ENCODE measurements at regions not wholly inside any gene's neighbourhood (a gene's known extent, or its start where the extent isn't known, plus 50 kb on each side); places are given as distances from the start of the nearest gene placed in this dataset.

- Histone ChIP-seq H3K9me3 (ENCODE audit: low read length) (no peaks in the 10 kb centered on the region), H3K4me2 (ENCODE audit: low read length) (no peak overlapping the region), H2AFZ (ENCODE audit: low read length) (no peak overlapping the region), H3K27ac (ENCODE audit: low read depth, low read length, poor library complexity, severe bottlenecking) (no peak overlapping the region), H3K36me3 (ENCODE audit: insufficient read depth, low read length) (no peaks in the 10 kb centered on the region), H3K4me3 (ENCODE audit: low read depth, low read length, poor library complexity, severe bottlenecking) (no peak overlapping the region), H3K79me2 (ENCODE audit: insufficient read depth, low read depth, low read length) (no peaks in the 10 kb centered on the region), H4K20me1 (ENCODE audit: insufficient read depth, low read length) (no peaks in the 10 kb centered on the region), H3K4me1 (ENCODE audit: insufficient read depth, low read length, poor library complexity, severe bottlenecking) (no peaks in the 10 kb centered on the region), H3K9me2 (ENCODE audit: insufficient read depth, low read length) (no peaks in the 10 kb centered on the region)
- no peak for TF ChIP-seq EZH2phosphoT487 (IDR thresholded peaks at IDR 0.05; ENCODE audit: borderline replicate concordance, low read depth, low read length)
- TF ChIP-seq CTCF (conservative IDR thresholded peaks at IDR 0.05; ENCODE audit: low read length): no peak
- no peak for DNase-seq (ENCODE audit: low spot score)
- BruUV-seq (replicated peaks): no TSS peak
- POLR2A ChIA-PET: no interaction called here
- intact Hi-C loops (cut with micrococcal nuclease; ENCODE audit: unreplicated experiment): no loop called here
- CTCF ChIA-PET (ENCODE audit: unreplicated experiment): no interaction called here
Measured at GRCh38 chr3:135559802-135560201, 405.7 kb upstream of the PPP2R3A start.

GRCh38 chr3:135560847-135561246 is 404.7 kb upstream of the PPP2R3A start:
- Histone ChIP-seq H3K4me3 (ENCODE audit: low read depth, low read length, poor library complexity, severe bottlenecking) (no peak overlapping the region), H3K27ac (ENCODE audit: low read depth, low read length, poor library complexity, severe bottlenecking) (no peak overlapping the region), H3K79me2 (ENCODE audit: insufficient read depth, low read depth, low read length) (no peaks in the 10 kb centered on the region), H3K4me1 (ENCODE audit: insufficient read depth, low read length, poor library complexity, severe bottlenecking) (no peaks in the 10 kb centered on the region), H3K36me3 (ENCODE audit: insufficient read depth, low read length) (no peaks in the 10 kb centered on the region), H2AFZ (ENCODE audit: low read length) (no peak overlapping the region), H3K9me3 (ENCODE audit: low read length) (no peaks in the 10 kb centered on the region), H3K4me2 (ENCODE audit: low read length) (no peak overlapping the region), H4K20me1 (ENCODE audit: insufficient read depth, low read length) (no peaks in the 10 kb centered on the region), H3K9me2 (ENCODE audit: insufficient read depth, low read length) (no peaks in the 10 kb centered on the region)
- ChIA-PET POLR2A (interaction anchor here (0.6 kb wide), 1 partner anchor 688 kb away, joined by 3 read pairs; no protein-coding TSS in a partner anchor), CTCF (ENCODE audit: unreplicated experiment) (no interaction called here)
- TF ChIP-seq CTCF (conservative IDR thresholded peaks at IDR 0.05; ENCODE audit: low read length) (no peak), EZH2phosphoT487 (IDR thresholded peaks at IDR 0.05; ENCODE audit: borderline replicate concordance, low read depth, low read length) (no peak)
- intact Hi-C loops (cut with micrococcal nuclease; ENCODE audit: unreplicated experiment): no loop called here
- no peak for DNase-seq (ENCODE audit: low spot score)
- BruUV-seq (replicated peaks): no TSS peak

- BruUV-seq (replicated peaks): no TSS peak
- intact Hi-C loops (cut with micrococcal nuclease; ENCODE audit: unreplicated experiment): no loop called here
- Histone ChIP-seq H3K9me2 (ENCODE audit: insufficient read depth, low read length) (no peaks in the 10 kb centered on the region), H3K36me3 (ENCODE audit: insufficient read depth, low read length) (no peaks in the 10 kb centered on the region), H2AFZ (ENCODE audit: low read length) (no peak overlapping the region), H3K27ac (ENCODE audit: low read depth, low read length, poor library complexity, severe bottlenecking) (no peak overlapping the region), H3K79me2 (ENCODE audit: insufficient read depth, low read depth, low read length) (no peaks in the 10 kb centered on the region), H4K20me1 (ENCODE audit: insufficient read depth, low read length) (no peaks in the 10 kb centered on the region), H3K4me2 (ENCODE audit: low read length) (no peak overlapping the region), H3K9me3 (ENCODE audit: low read length) (no peaks in the 10 kb centered on the region), H3K4me1 (ENCODE audit: insufficient read depth, low read length, poor library complexity, severe bottlenecking) (no peaks in the 10 kb centered on the region), H3K4me3 (ENCODE audit: low read depth, low read length, poor library complexity, severe bottlenecking) (no peak overlapping the region)
- no peak for DNase-seq (ENCODE audit: low spot score)
- CTCF ChIA-PET (ENCODE audit: unreplicated experiment): interaction anchor here (0.6 kb wide), 1 partner anchor 246 kb away, joined by 3 read pairs; no protein-coding TSS in a partner anchor
- POLR2A ChIA-PET: no interaction called here
- TF ChIP-seq CTCF (conservative IDR thresholded peaks at IDR 0.05; ENCODE audit: low read length) (no peak), EZH2phosphoT487 (IDR thresholded peaks at IDR 0.05; ENCODE audit: borderline replicate concordance, low read depth, low read length) (no peak)
Measured at GRCh38 chr3:135564696-135565095, 400.8 kb upstream of the PPP2R3A start.

Measured in OCI-LY7 (cell line).